WTC11 (cell line): ENCODE measurements at regions not wholly inside any gene's neighbourhood (a gene's known extent, or its start where the extent isn't known, plus 50 kb on each side); places are given as distances from the start of the nearest gene placed in this dataset.

ENCODE experiments used
- ATAC-seq: fragments of 200-7000 bp; cut with Tn5 transposase; 2 replicates; pipeline ENCODE4 v1.10.0; 2021; ENCODE audit warnings: mild to moderate bottlenecking, moderate library complexity
- CTCF ChIA-PET: fragments of 300-600 bp; sonication (Branson Sonifier 250); formaldehyde crosslinking; loops from one replicate; lab custom pipeline; 2021; ENCODE audit warnings: antibody characterized with exemption; lab: Charles Lee
- POLR2A ChIA-PET: fragments of 350-600 bp; sonication (Branson Sonifier 250); formaldehyde crosslinking; loops from one replicate; lab custom pipeline; 2021; ENCODE audit warnings: antibody characterized with exemption; lab: Charles Lee
- DNase-seq: peaks from one replicate; pipeline ENCODE4 v3.0.0; 2021; ENCODE audit warnings: low spot score
- H3K27ac Mint-ChIP-seq: 2 replicates; pipeline ENCODE4 v1.8.0; 2021; ENCODE audit warnings: mixed read lengths
- H3K27me3 Mint-ChIP-seq: 2 replicates; pipeline ENCODE4 v1.8.0; 2021; ENCODE audit warnings: low read depth, mild to moderate bottlenecking, moderate library complexity, mixed read lengths
- H3K36me3 Mint-ChIP-seq: 2 replicates; pipeline ENCODE4 v1.8.0; 2021; ENCODE audit warnings: mixed read lengths
- H3K4me1 Mint-ChIP-seq: 2 replicates; pipeline ENCODE4 v1.8.0; 2022; ENCODE audit warnings: mixed read lengths
- H3K4me3 Mint-ChIP-seq: 2 replicates; pipeline ENCODE4 v1.8.0; 2021; ENCODE audit warnings: mild to moderate bottlenecking, moderate library complexity, mixed read lengths
- H3K9me3 Mint-ChIP-seq: 2 replicates; pipeline ENCODE4 v1.8.0; 2021; ENCODE audit warnings: mixed read lengths
- CBFB ChIP-seq: sonication (generic); formaldehyde crosslinking; IDR thresholded peaks from 2 replicates; pipeline ENCODE4 v1.8.1; 2022; ENCODE audit warnings: mild to moderate bottlenecking, low read depth, missing genetic modification reagents
- ELF4 ChIP-seq: sonication (generic); formaldehyde crosslinking; IDR thresholded peaks from 2 replicates; pipeline ENCODE4 v1.8.1; 2022; ENCODE audit warnings: low read depth, mild to moderate bottlenecking, moderate library complexity, missing genetic modification reagents
- ESRRA ChIP-seq: sonication (generic); formaldehyde crosslinking; IDR thresholded peaks from 2 replicates; pipeline ENCODE4 v1.8.1; 2022; ENCODE audit warnings: mild to moderate bottlenecking, missing genetic modification reagents, borderline replicate concordance
- ETV6 ChIP-seq: sonication (generic); formaldehyde crosslinking; IDR thresholded peaks from 2 replicates; pipeline ENCODE4 v1.8.1; 2022; ENCODE audit warnings: mild to moderate bottlenecking, missing genetic modification reagents
- FOXJ3 ChIP-seq: sonication (generic); formaldehyde crosslinking; IDR thresholded peaks from 2 replicates; pipeline ENCODE4 v1.9.0; 2021; ENCODE audit warnings: missing genetic modification reagents, mild to moderate bottlenecking, borderline replicate concordance
- FOXP1 ChIP-seq: sonication (generic); formaldehyde crosslinking; IDR thresholded peaks from 2 replicates; pipeline ENCODE4 v1.8.0; 2022; ENCODE audit warnings: missing genetic modification reagents, mild to moderate bottlenecking, moderate library complexity, borderline replicate concordance
- GABPB1 ChIP-seq: sonication (generic); formaldehyde crosslinking; IDR thresholded peaks from 2 replicates; pipeline ENCODE4 v1.8.1; 2023; ENCODE audit warnings: mild to moderate bottlenecking, missing genetic modification reagents
- NR2C2 ChIP-seq: sonication (generic); formaldehyde crosslinking; IDR thresholded peaks from 2 replicates; pipeline ENCODE4 v1.8.0; 2022; ENCODE audit warnings: mild to moderate bottlenecking, missing genetic modification reagents
- NR3C1 ChIP-seq: sonication (generic); formaldehyde crosslinking; conservative IDR thresholded peaks from 2 replicates; pipeline ENCODE4 v1.8.1; 2023; ENCODE audit warnings: low read depth, mild to moderate bottlenecking, missing genetic modification reagents
- SMAD3 ChIP-seq: sonication (generic); formaldehyde crosslinking; IDR thresholded peaks from 2 replicates; pipeline ENCODE4 v1.8.0; 2022; ENCODE audit warnings: missing genetic modification reagents, mild to moderate bottlenecking, borderline replicate concordance
- SMAD4 ChIP-seq: sonication (generic); formaldehyde crosslinking; IDR thresholded peaks from 2 replicates; pipeline ENCODE4 v1.8.0; 2022; ENCODE audit warnings: mild to moderate bottlenecking, missing genetic modification reagents
- SOX15 ChIP-seq: fragments of 250-450 bp; sonication (Bioruptor Pico); IDR thresholded peaks from 2 replicates; pipeline ENCODE4 v1.9.0; 2021; ENCODE audit warnings: mild to moderate bottlenecking
- SP1 ChIP-seq: sonication (generic); formaldehyde crosslinking; conservative IDR thresholded peaks from 2 replicates; pipeline ENCODE4 v1.8.1; 2022; ENCODE audit warnings: missing genetic modification reagents
- STAT6 ChIP-seq: sonication (generic); formaldehyde crosslinking; conservative IDR thresholded peaks from 2 replicates; pipeline ENCODE4 v1.8.1; 2023; ENCODE audit warnings: mild to moderate bottlenecking, low read depth, missing genetic modification reagents, moderate library complexity
- TP53 ChIP-seq: sonication (generic); formaldehyde crosslinking; IDR thresholded peaks from 2 replicates; pipeline ENCODE4 v1.8.1; 2023; ENCODE audit warnings: mild to moderate bottlenecking, missing genetic modification reagents
- ZBTB43 ChIP-seq: sonication (generic); formaldehyde crosslinking; IDR thresholded peaks from 2 replicates; pipeline ENCODE4 v1.8.1; 2023; ENCODE audit warnings: mild to moderate bottlenecking, missing genetic modification reagents
- ZNF219 ChIP-seq: sonication (generic); formaldehyde crosslinking; IDR thresholded peaks from 2 replicates; pipeline ENCODE4 v1.8.0; 2023; ENCODE audit warnings: missing genetic modification reagents, mild to moderate bottlenecking, borderline replicate concordance
- ZNF416 ChIP-seq: fragments of 250-450 bp; sonication (Bioruptor Pico); IDR thresholded peaks from 2 replicates; pipeline ENCODE4 v1.9.0; 2021; ENCODE audit warnings: mild to moderate bottlenecking, inconsistent platforms
- TF ChIP-seq, protein P1 (sequence below): sonication (generic); formaldehyde crosslinking; IDR thresholded peaks from 2 replicates; pipeline ENCODE4 v1.8.1; 2022; ENCODE audit warnings: low read depth, mild to moderate bottlenecking, moderate library complexity, missing genetic modification reagents, borderline replicate concordance
- TF ChIP-seq, protein P2 (sequence below): fragments of 200-600 bp; IDR thresholded peaks from 2 replicates; pipeline ENCODE4 v1.8.0; 2022; ENCODE audit warnings: antibody characterized with exemption
- TF ChIP-seq, protein P3 (sequence below): sonication (generic); formaldehyde crosslinking; IDR thresholded peaks from 2 replicates; pipeline ENCODE4 v1.8.1; 2023; ENCODE audit warnings: mild to moderate bottlenecking, missing genetic modification reagents, moderate library complexity

DNA sequence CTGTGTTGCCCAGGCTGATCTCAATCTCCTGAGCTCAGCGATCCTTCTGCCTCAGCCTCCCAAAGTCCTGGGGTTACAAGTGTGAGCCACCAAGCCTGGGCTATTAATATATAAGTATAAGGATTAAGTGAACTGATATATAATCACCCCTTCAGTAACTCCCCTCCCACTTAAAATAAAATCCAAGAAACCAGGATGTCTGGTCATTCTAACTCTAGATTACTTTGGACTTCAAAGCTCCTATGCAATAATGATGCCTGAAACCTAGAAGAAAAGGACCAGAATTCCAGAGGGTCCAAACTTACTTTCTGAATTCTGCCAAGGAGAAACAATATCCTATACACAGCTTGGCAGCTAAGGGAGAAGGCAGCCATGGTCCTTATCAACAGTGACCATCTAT is 206.8 kb upstream of the ZNF217 start (continued):
- TF ChIP-seq STAT6 (CRISPR knock-in tag) (no peak), SOX15 (CRISPR knock-in tag) (no peak), GABPB1 (CRISPR knock-in tag) (no peak), SMAD4 (CRISPR knock-in tag) (no peak), FOXJ3 (CRISPR knock-in tag) (no peak), SMAD3 (no peak), ZNF416 (no peak), SP1 (CRISPR knock-in tag) (no peak)
- TF ChIP-seq, protein P1, sequence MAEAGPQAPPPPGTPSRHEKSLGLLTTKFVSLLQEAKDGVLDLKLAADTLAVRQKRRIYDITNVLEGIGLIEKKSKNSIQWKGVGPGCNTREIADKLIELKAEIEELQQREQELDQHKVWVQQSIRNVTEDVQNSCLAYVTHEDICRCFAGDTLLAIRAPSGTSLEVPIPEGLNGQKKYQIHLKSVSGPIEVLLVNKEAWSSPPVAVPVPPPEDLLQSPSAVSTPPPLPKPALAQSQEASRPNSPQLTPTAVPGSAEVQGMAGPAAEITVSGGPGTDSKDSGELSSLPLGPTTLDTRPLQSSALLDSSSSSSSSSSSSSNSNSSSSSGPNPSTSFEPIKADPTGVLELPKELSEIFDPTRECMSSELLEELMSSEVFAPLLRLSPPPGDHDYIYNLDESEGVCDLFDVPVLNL (CRISPR knock-in tag), result no peak
- TF ChIP-seq, protein P2, sequence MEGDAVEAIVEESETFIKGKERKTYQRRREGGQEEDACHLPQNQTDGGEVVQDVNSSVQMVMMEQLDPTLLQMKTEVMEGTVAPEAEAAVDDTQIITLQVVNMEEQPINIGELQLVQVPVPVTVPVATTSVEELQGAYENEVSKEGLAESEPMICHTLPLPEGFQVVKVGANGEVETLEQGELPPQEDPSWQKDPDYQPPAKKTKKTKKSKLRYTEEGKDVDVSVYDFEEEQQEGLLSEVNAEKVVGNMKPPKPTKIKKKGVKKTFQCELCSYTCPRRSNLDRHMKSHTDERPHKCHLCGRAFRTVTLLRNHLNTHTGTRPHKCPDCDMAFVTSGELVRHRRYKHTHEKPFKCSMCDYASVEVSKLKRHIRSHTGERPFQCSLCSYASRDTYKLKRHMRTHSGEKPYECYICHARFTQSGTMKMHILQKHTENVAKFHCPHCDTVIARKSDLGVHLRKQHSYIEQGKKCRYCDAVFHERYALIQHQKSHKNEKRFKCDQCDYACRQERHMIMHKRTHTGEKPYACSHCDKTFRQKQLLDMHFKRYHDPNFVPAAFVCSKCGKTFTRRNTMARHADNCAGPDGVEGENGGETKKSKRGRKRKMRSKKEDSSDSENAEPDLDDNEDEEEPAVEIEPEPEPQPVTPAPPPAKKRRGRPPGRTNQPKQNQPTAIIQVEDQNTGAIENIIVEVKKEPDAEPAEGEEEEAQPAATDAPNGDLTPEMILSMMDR, result no peak

- POLR2A ChIA-PET, result no interaction called here
- H3K36me3 Mint-ChIP-seq, result peaks cover 3% of the 10 kb centered on the region; the same call in 1 of the 2 replicates
- H3K9me3 Mint-ChIP-seq, result peaks cover 10% of the 10 kb centered on the region
- DNase-seq (no peak), ATAC-seq (no peak)
- H3K4me1 Mint-ChIP-seq, result peaks cover 10% of the 10 kb centered on the region
- TF ChIP-seq ELF4 (CRISPR knock-in tag) (no peak), CBFB (CRISPR knock-in tag) (no peak), NR3C1 (CRISPR knock-in tag) (no peak), FOXP1 (CRISPR knock-in tag) (no peak), ZNF219 (CRISPR knock-in tag) (no peak), SMAD4 (CRISPR knock-in tag) (no peak), ETV6 (CRISPR knock-in tag) (no peak), SOX15 (CRISPR knock-in tag) (no peak), FOXJ3 (CRISPR knock-in tag) (no peak)
- TF ChIP-seq, protein P1 (CRISPR knock-in tag), result no peak
- no peak overlapping the region for H3K4me3 Mint-ChIP-seq
- no peak overlapping the region for H3K27ac Mint-ChIP-seq
- H3K27me3 Mint-ChIP-seq, result no peaks in the 10 kb centered on the region
- CTCF ChIA-PET, result no interaction called here
These were observed 203.4 kb upstream of the ZNF217 start for GRCh38 chr20:53797085-53797484.

DNA sequence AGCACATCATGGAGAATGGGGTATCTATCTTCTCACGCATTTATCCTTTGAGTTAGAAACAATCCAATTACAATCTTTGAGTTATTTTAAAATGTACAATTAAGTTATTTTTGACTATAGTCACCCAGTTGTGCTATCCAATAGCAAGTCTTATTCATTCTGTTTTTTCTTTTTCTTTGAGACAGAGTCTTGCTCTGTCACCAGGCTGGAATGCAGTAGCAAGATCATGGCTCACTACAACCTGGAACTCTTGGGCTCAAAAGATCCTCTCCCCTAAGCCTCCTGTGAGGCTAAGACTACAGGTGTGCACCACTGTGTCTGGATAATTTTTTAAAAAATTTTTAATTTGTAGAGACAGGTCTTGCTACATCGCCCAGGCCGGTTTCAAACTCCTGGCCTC is 201.5 kb upstream of the ZNF217 start:
- ATAC-seq (no peak), DNase-seq (no peak)
- ChIA-PET POLR2A (no interaction called here), CTCF (no interaction called here)
- H3K4me3 Mint-ChIP-seq, result no peak overlapping the region
- no peak overlapping the region for H3K27ac Mint-ChIP-seq
- H3K4me1 Mint-ChIP-seq, result peaks cover 23% of the 10 kb centered on the region
- no peaks in the 10 kb centered on the region for H3K27me3 Mint-ChIP-seq
- peaks cover 3% of the 10 kb centered on the region; the same call in 1 of the 2 replicates for H3K36me3 Mint-ChIP-seq
- peaks cover 10% of the 10 kb centered on the region for H3K9me3 Mint-ChIP-seq
- TF ChIP-seq TP53 (CRISPR knock-in tag), result no peak
- TF ChIP-seq, protein P2, result no peak
- TF ChIP-seq, protein P3, sequence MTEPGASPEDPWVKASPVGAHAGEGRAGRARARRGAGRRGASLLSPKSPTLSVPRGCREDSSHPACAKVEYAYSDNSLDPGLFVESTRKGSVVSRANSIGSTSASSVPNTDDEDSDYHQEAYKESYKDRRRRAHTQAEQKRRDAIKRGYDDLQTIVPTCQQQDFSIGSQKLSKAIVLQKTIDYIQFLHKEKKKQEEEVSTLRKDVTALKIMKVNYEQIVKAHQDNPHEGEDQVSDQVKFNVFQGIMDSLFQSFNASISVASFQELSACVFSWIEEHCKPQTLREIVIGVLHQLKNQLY (CRISPR knock-in tag), result no peak
- no peak for TF ChIP-seq ZNF416
- TF ChIP-seq ZBTB43, result no peak
- no peak for TF ChIP-seq SMAD3
- no peak for TF ChIP-seq ESRRA (CRISPR knock-in tag)
- TF ChIP-seq NR2C2 (CRISPR knock-in tag), result no peak
